ENCODE measurements at regions not wholly inside any gene's neighbourhood (a gene's known extent, or its start where the extent isn't known, plus 50 kb on each side); places are given as distances from the start of the nearest gene placed in this dataset.

DNA sequence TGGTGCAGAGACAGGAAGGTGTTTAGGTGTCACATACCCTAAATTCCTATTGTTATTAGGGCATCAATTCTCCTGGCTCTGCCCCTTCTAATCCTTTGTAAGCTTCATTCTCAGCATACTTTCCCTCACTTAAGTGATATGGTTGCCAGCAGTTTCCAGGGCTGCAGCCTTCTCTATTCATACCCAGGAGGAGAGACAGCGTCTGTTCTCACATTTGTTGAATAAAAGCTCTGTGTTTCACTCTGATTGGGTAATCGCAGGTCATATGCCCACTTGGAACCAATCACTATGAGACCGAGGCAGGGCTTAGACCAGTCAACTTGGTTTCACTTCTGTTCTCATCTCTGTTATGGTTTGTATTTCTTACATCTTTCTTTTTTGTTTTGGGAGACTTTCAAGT, 109.6 kb upstream of the MTPN start:
- TF ChIP-seq, protein P1, sequence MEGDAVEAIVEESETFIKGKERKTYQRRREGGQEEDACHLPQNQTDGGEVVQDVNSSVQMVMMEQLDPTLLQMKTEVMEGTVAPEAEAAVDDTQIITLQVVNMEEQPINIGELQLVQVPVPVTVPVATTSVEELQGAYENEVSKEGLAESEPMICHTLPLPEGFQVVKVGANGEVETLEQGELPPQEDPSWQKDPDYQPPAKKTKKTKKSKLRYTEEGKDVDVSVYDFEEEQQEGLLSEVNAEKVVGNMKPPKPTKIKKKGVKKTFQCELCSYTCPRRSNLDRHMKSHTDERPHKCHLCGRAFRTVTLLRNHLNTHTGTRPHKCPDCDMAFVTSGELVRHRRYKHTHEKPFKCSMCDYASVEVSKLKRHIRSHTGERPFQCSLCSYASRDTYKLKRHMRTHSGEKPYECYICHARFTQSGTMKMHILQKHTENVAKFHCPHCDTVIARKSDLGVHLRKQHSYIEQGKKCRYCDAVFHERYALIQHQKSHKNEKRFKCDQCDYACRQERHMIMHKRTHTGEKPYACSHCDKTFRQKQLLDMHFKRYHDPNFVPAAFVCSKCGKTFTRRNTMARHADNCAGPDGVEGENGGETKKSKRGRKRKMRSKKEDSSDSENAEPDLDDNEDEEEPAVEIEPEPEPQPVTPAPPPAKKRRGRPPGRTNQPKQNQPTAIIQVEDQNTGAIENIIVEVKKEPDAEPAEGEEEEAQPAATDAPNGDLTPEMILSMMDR (IDR thresholded peaks at IDR 0.05; ENCODE audit: low read length): no peak
- TF ChIP-seq EZH2 (IDR thresholded peaks at IDR 0.05; ENCODE audit: borderline replicate concordance, low read length): no peak

Measured in OCI-LY1 (cell line).